ENCODE measurements at regions not wholly inside any gene's neighbourhood (a gene's known extent, or its start where the extent isn't known, plus 50 kb on each side); places are given as distances from the start of the nearest gene placed in this dataset.
"Not testable (repeated sequence)": the region's sequence is repeated elsewhere in the genome, so short reads cannot be mapped to it uniquely, and the experiment has no call there.

GRCh38 chr1:109857702-109858101, 52.9 kb upstream of the CSF1 start:
- not testable (repeated sequence) for DNase-seq

- DNase-seq = not testable (repeated sequence)
Observed at GRCh38 chr1:109855986-109856385, 54.7 kb upstream of the CSF1 start.

GRCh38 chr1:109853972-109854371, 56.7 kb upstream of the CSF1 start:
- not testable (repeated sequence) for DNase-seq

- DNase-seq = not testable (repeated sequence)
Observed at GRCh38 chr1:109852221-109853015, 58.2 kb upstream of the CSF1 start.

- no peak for DNase-seq
Observed at GRCh38 chr1:109850827-109851226, 59.8 kb upstream of the CSF1 start.

GRCh38 chr1:109850194-109850593, 60.5 kb upstream of the CSF1 start:
- DNase-seq = no peak

- DNase-seq = no peak
Observed at GRCh38 chr1:109849655-109850054, 61.0 kb upstream of the CSF1 start.

GRCh38 chr1:109847251-109847650, 63.4 kb upstream of the CSF1 start:
- DNase-seq = no peak

GRCh38 chr1:109846846-109847245, 63.8 kb upstream of the CSF1 start:
- DNase-seq = no peak

- DNase-seq = peak; percentile 42
Observed at GRCh38 chr1:109846162-109846561, 64.5 kb upstream of the CSF1 start.

- peak; percentile 23 for DNase-seq
Observed at GRCh38 chr1:109845658-109846057, 65.0 kb upstream of the CSF1 start.

- DNase-seq = no peak
Observed at GRCh38 chr1:109844609-109845008, 66.0 kb upstream of the CSF1 start.

GRCh38 chr1:109840011-109840629, 70.5 kb upstream of the CSF1 start:
- no peak for DNase-seq

GRCh38 chr1:109839276-109839675, 71.4 kb upstream of the CSF1 start:
- not testable (repeated sequence) for DNase-seq

GRCh38 chr1:109838838-109839240, 71.8 kb upstream of the CSF1 start:
- no peak for DNase-seq

- no peak for DNase-seq
Observed at GRCh38 chr1:109837852-109838570, 72.6 kb upstream of the CSF1 start.

GRCh38 chr1:109835645-109836044, 71.9 kb upstream of the EPS8L3 start:
- not testable (repeated sequence) for DNase-seq

- no peak for DNase-seq
Observed at GRCh38 chr1:109834951-109835350, 71.2 kb upstream of the EPS8L3 start.

GRCh38 chr1:109832945-109833344, 69.2 kb upstream of the EPS8L3 start:
- no peak for DNase-seq

GRCh38 chr1:109828756-109829505, 65.2 kb upstream of the EPS8L3 start:
- DNase-seq = no peak

- DNase-seq = no peak
Observed at GRCh38 chr1:109827986-109828385, 64.3 kb upstream of the EPS8L3 start.

GRCh38 chr1:109827466-109827865, 63.7 kb upstream of the EPS8L3 start:
- DNase-seq = no peak

- no peak for DNase-seq
Observed at GRCh38 chr1:109826930-109827349, 63.2 kb upstream of the EPS8L3 start.

All from eye (tissue), 1 donor.